Activated CD8-positive, alpha-beta memory T cell treated with anti-CD3 and anti-CD28 coated beads, Interleukin-2, amount 50 U/mL, for 4 hours (primary cell): ENCODE measurements at regions not wholly inside any gene's neighbourhood (a gene's known extent, or its start where the extent isn't known, plus 50 kb on each side); places are given as distances from the start of the nearest gene placed in this dataset.

Source experiments
- DNase-seq: peaks from one replicate; pipeline ENCODE4 v3.0.0-alpha.2; 2020

DNA sequence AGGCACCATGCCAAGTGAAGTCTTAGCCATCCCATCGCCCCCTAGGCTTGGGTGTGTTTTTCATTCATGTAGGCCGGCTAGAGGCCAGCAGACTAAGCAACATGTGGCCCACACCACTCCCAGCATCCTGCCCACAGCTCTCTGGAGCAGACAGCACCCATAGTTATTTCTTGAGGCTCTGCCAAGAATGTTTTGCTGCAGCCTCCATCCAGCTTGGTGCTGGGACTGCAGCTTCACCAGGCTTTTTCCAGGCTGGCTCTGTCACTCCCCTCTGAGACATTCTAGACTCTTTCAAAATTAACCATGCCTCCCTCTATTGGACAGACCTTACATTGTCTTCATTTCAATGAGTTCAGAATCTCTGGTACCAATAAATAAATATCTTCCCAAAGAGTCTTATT lies 104.2 kb downstream of the DUSP10 start:
- no peak for DNase-seq

DNA sequence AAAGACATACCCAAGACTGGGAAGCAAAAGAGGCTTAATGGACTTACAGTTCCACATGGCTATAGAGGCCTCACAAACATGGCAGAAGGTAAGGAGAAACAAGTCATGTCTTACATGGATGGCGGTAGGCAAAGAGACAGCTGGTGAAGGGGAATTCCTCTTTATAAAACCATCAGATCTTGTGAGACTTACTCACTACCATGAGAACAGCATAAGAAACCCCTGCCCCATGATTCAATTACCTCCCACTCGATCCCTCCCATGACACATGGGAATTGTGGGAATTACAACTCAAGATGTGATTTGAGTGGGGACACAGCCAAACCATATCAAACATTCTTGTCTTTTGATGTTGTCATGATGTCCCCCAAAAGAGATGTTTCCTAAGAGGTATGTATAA lies 103.3 kb downstream of the DUSP10 start:
- no peak for DNase-seq

DNA sequence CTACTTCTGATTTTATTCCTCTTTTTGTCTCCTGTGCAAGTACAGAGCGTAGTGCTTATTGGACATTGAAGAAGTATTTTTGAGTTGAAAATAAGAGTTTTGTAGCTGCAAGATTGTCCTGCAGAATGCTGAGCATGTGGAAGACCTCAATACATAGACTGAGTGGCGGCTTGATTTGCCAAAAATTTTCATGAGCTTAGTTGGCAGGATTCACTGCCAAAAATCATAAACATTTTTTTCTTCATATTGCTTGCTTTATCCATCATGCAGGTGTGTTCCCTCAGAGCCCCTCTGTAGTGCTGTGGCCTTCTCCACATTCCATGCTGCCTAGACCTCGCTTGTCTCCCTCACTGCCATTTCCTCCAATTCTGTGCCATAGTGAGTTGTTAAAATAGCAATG lies 100.1 kb downstream of the DUSP10 start:
- DNase-seq: no peak

DNA sequence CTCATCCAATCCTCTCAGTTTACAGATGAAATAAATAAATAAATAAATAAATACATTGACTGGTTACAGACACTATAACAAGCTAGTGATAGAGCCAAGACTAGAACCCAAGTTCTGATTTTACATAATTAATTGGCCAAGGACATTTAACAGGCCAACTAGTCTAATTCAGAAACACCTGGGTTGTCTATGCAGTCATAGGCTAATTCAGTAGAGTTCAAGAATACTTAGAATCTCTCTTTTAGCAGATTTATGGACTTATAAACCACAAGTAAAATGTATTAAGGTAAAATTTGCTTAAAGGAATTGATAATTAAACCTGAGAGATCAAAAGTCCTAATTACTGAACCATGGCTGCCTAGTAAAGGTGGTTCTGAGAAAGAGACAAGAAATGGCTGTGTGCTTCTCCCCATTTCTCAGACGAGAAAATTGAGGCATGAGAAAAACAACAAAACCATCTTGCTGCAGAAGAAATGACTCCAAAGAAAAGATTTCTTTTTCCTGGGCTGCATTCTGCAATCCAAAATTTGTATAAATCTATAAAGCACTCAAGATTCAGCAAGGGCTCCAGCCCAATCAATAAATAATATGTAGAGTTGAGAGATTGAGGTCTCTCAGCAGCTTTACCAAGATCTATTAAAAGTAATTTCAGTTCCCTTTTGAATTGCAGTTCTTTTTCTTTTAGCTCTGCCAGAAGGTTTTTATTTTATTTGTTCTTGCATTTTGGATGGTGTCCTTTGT lies 98.3 kb downstream of the DUSP10 start:
- DNase-seq: no peak

DNA sequence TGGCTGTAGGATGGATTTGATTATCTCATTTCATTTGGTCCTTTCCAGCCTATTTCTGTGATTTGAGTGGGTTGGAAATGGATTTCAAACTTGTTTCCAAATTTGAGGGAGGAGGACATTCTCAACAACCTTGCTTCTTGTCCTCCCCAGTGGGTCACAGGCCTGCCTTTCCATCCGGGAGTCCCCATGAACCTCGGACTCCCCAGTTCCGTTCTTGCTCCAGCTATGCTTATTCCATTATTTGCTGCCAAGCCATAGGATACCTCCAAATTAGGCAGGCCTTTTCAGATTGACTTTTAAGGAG lies 97.8 kb downstream of the DUSP10 start:
- DNase-seq: no peak

DNA sequence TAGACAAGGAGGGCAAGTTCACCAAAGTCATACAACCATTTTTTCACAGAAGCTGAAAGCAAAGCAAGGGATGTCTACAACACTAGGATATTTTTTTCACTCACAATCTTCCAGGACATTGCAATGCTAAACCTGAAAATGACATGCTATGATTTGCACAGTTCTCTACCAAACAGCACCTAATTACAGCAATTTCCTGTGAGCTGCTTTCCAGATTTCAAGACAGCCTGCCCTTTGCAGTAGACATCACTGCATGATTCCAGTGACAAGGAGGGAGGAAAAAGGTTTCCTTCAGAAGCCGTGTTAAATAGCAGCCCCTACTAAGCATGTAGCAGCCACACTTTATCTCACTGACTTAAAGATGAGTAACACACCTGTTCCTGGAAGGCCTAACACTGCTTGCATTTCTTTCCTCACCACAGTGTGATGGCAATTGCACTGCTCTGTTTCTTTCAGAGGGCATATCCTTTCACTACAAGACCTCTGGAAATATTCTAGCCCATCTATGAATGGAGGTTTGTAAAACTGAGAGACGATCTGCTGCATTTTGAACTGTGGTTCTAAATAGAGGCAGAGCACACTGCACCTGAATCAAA lies 97.1 kb downstream of the DUSP10 start:
- DNase-seq: no peak

DNA sequence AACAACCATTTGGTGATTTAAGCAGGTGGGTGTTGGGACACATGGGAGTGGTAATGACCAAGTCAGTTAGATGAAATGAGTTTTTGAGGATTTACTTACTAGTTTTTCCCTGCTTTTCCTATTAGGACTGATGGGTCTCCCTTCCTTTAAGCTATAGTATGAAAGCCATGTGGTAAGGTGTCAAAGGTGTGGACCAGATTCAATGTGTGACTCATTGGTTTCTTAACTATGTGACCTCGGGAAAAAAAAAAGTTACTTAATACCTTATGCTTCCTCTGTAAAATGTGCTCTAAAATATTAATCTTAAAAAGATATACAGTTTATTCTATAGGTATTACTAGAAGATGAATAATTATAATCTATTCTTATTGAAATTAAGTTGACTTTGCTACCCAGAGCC lies 93.7 kb downstream of the DUSP10 start:
- no peak for DNase-seq
